ENCODE measurements at regions not wholly inside any gene's neighbourhood (a gene's known extent, or its start where the extent isn't known, plus 50 kb on each side); places are given as distances from the start of the nearest gene placed in this dataset.
"Not testable (repeated sequence)": the region's sequence is repeated elsewhere in the genome, so short reads cannot be mapped to it uniquely, and the experiment has no call there.

DNA sequence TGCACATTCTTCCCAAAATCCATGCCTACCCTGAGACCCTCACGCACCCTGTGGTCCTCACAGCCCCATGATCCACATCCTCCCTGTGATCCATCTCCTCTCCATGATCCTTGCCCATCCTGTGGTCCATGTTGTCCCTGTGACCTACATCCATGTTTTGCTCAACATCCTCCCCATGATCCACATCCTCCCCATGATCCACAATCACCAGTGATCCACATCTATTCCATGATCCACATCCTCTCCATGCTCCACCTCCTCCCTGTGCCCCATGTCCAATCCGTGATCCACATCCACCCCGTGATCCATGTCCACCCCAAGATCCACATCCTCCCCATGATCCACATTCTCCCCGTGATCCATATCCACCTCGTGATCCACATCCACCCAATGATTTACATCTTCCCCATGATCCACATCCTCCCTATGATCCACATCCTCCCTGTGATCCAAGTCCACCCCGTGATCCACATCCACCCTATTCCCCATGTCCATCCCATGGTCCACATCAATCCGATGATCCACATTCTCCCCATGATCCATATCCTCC, 281.2 kb downstream of the MYCN start:
- DNase-seq (ENCODE audit: low read depth): no peak

DNA sequence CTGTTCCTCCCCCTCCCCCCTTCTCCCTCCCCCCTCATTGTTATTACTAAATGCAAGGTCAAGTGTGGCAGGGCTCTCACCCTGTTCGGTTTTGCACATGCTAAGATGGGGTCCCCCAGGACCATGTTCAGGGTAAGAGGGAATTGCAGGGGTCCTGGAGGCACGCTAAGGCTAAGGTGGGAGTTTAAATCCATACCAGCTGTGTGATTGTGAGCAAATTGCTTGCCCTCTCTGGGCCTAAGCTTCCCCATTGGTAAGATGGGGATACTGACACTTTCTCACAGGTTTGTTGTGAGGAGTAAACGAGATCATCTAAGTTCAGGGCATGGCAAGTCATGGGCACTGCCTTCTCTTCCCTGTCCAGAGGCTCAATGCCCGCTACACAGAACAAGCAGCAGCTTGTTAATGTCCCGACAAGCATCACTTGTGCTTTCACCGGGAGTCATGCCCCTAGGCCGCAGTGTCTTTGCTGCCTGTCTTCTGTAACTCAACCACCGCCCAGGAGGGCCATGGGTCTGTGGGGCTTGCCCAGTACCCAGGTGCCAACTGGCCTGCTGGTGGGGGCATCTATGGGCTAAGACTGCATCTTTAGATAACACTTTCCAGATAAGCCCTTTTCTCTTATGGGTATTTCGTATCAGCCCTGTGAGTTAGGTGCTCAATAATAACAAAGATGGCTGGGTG, 279.1 kb downstream of the MYCN start:
- no peak for DNase-seq (ENCODE audit: low read depth)

DNA sequence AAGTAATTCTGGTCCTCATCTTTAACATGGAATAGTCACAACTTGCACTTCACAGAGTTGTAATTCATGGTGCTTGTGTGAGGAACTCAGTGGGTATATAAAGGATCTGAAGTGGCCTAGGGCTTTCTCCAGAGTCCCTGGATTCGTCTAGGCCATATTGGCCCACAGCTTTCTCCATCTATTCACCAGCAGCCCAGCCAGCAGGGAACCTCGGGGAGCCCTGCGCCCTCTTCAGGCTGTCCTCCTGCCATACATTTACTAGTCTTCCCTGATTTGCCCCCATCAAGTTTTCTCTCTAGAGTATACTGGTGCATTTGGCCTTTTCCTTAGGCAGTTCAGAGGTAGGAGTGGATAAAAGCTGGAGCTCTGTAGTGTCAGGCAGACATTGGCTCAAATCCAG, 278.3 kb downstream of the MYCN start:
- no peak for DNase-seq (ENCODE audit: low read depth)

DNA sequence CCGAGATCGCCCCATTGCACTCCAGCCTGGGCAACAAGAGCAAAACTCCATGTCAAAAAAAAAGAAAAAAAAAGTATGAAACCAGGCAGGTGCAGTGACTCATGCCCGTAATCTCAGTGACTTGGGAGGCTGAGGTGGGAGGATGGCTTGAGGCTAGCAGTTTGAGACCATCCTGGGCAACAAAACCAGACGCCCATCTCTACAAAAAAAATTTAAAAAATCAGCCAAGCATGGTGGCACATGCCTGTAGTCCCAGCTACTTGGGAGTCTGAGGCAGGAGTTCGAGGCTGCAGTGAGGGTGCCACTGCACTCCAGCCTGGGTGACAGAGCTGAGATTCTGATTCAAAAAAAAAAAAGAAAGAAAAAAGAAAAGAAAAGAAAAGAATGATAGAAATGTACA, 277.8 kb downstream of the MYCN start:
- no peak for DNase-seq (ENCODE audit: low read depth)

GRCh38 chr2:16217741-16218140, 277.4 kb downstream of the MYCN start:
- DNase-seq (ENCODE audit: low read depth): not testable (repeated sequence)

GRCh38 chr2:16217291-16217690, 276.9 kb downstream of the MYCN start:
- DNase-seq (ENCODE audit: low read depth): no peak

DNA sequence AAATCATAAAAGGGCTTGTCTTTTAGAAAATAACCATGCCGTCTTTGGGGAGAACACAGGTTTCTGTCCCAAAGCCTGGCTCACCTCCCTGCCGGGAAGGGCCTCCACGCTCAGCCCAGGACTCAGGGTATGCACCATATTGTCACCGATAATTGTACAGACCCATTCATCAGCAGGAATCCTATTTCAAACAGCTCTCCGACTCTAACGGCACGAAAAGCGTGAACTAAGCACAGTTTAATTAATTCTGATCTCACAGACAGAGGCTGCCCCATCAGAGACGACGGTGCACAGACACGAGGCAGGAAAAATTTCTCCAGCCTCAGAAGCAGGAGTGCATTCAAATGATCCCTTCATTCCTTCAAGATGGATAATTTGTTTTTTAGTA, 276.2 kb downstream of the MYCN start:
- no peak for DNase-seq (ENCODE audit: low read depth)

GRCh38 chr2:16215902-16216557, 275.7 kb downstream of the MYCN start:
- DNase-seq (ENCODE audit: low read depth): no peak

DNA sequence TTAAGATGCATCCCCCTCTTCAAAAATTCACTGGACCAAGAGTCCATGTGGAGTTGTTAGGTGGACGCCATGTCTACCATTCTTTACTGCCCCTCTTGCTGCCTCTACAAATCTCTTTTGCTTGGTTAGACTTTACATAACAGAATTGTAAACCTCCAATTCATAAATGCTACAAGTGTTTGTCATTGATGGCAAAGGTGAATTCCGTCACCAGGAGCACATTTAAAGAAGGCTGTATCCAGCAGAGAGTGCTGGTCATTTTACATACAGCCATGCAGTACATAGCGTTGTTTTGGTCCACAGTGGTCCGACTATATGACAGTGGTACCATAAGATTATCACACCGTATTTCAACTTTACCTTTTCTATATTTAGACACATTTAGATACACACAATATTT, 274.5 kb downstream of the MYCN start:
- no peak for DNase-seq (ENCODE audit: low read depth)

- DNase-seq (ENCODE audit: low read depth): no peak
These were observed 274.0 kb downstream of the MYCN start for GRCh38 chr2:16214391-16214790.

- no peak for DNase-seq (ENCODE audit: low read depth)
These were observed 272.0 kb downstream of the MYCN start for GRCh38 chr2:16212321-16212720.

GRCh38 chr2:16211341-16211740, 271.0 kb downstream of the MYCN start:
- no peak for DNase-seq (ENCODE audit: low read depth)

GRCh38 chr2:16210841-16211240, 270.5 kb downstream of the MYCN start:
- DNase-seq (ENCODE audit: low read depth): no peak

GRCh38 chr2:16209799-16210198, 269.4 kb downstream of the MYCN start:
- DNase-seq (ENCODE audit: low read depth): no peak

DNA sequence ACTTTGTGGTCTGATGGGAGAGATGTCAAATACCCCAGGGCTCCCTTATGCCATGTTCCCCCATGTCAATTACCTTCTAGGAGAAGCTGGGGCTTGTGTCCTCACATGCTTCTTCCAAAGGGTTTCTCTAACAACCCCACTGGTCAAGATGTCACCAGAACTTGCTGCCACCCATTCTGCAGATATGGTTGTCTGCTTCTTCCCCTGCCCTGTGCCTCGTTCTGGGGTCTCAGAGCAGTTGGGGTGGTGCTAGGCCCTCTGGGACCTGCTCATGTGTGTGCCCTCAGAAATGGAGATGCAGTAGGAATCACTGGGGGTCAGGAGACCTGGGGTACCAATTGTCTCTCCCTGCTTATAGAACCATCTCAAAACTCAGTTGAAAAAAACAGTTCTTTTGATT, 268.6 kb downstream of the MYCN start:
- DNase-seq (ENCODE audit: low read depth): no peak

DNA sequence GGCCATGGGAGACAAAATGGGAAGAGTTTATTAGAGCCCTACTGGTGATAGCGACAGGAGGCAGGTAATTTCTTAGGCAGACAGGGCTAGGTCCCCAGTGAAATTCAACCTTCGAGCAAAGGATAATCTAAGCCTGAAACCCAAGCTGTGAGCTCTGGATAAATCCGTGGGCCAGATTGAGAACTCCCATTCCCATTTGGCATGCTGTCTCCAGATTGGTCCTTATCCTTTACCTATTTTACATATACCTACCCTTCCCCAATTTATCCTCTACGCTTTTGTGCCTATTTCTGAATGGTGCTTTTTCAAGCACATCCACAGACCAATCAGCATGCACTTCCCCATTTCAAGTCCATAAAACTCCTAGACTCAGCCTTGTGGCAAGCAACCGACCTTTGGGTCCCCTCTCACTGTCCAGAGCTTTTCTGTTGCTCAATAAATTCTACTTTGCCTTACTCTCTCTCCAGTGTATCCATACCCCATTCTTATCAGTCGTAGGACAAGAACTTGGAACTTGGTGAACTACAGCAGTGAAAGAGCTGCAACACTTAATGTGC, 268.0 kb downstream of the MYCN start:
- DNase-seq (ENCODE audit: low read depth): no peak

- DNase-seq (ENCODE audit: low read depth): no peak
These were observed 267.3 kb downstream of the MYCN start for GRCh38 chr2:16207611-16208010.

DNA sequence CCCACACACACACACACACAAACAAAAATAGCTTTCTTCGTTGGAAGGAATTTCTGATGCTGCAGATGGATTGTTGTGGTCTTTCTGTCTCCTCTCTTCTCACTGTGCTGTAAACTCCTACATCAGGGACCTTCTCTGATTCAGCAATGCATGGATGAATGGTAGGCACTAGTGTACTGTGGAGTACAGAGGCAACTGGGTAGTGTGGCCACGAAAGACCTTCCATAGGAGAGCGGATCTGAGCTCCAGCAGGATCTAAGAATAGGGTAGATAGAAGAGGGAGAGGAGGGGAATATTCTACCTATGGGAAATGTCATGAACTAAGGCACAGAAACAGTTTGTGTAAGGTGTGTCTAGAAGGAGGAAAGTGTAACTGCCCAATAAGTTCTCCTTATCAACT, 266.8 kb downstream of the MYCN start:
- no peak for DNase-seq (ENCODE audit: low read depth)

GRCh38 chr2:16206191-16206944, 266.0 kb downstream of the MYCN start:
- DNase-seq (ENCODE audit: low read depth): no peak

DNA sequence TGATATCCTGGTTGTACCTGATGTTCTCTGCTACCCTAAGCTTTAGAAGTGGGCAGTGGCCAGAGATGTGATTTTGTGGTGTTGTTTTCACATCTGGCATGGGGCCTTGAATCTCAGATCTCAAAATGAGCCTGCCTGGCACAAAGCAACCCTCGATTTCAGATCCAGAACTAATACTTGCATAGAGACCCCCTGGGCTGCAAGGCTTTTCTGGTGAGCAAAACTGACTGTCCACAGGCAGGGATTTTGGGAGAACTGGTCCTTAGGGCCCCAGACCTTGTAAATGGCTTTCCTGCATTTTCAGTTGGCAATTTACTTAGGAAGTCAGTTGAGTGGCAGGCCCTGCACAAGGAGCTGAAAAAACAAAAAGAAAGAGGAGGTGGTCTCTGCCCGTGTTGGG, 265.3 kb downstream of the MYCN start:
- DNase-seq (ENCODE audit: low read depth): no peak

DNA sequence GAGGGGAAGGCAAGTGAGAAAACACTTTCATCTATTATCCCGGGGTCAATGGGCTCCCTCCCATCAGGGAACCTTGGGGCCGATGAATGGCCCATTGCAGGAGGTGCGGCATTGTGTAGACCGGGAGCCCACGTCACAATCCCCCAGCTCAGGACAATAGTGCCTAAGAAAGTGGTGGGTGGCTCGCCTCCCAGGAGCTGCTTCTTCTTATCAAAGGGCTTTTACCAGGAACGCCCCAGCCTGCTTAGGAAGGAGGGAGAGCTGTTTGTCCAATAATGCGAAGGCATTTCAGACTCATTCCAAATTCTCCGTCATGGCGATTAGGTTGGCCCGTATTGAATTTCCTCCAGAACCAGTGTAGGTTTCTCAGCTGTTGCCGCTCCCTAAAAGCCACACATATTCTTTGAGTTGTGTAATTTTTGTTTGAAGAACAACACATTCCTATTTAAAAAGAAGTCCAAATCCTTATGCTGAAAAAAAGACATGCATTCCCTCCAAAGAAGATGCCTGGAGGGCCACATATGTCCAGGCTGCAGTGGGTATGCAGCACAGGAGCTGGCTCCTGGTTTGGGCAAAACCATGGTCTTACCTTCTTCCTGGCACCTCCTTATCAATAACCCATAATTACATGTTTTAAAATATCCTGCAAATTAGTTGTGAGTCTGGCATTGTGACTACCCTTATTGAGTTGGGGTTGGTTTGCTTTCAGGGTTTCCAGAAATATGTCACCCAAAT, 264.7 kb downstream of the MYCN start:
- DNase-seq (ENCODE audit: low read depth): no peak

DNA sequence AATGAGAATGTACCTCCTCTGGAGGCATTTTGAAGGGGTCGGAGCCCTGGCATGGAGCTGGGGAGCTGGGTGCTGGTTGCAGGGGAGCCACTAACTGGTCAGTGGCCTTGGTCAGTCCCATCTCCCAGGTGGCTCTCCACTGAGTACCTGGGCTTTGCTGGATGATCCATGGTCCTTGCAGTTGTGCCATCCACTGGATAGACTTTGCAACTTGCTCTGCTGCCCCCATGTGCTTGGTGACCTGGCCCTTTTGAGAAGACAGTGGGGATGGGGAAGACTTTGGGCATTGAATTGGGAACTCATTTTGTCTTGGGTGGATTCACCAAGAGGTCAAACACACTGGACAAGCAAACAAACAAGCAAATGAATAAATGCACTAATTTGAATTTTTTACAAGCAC, 263.9 kb downstream of the MYCN start:
- DNase-seq (ENCODE audit: low read depth): no peak

Measured in M059J (cell line).